ENCODE measurements at regions not wholly inside any gene's neighbourhood (a gene's known extent, or its start where the extent isn't known, plus 50 kb on each side); places are given as distances from the start of the nearest gene placed in this dataset.

DNA sequence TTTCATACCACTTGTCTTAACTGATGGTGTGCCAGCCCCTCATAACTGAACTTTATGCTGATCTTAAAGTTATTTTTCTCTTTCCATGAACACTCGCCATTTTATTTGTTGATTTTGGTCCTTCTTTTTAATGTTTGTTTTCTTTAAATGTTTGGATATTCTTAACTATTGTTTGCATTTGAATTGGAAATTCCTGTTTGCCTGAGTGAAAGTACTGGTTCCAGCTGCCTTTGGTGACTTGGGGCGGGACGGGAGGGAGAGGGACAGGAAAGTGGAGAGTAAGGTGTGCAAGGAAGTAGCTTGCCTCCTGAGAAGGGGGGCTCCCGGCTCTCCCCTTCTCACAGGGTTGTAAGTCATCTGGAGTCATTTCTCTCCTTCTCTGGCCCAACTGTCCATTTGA lies 287.1 kb upstream of the PPP2R3A start:
- no peak for ATAC-seq (ENCODE audit: low FRiP score)
- DNase-seq (ENCODE audit: low spot score) = no peak
- no peak for TF ChIP-seq CTCF (IDR thresholded peaks at IDR 0.05)

DNA sequence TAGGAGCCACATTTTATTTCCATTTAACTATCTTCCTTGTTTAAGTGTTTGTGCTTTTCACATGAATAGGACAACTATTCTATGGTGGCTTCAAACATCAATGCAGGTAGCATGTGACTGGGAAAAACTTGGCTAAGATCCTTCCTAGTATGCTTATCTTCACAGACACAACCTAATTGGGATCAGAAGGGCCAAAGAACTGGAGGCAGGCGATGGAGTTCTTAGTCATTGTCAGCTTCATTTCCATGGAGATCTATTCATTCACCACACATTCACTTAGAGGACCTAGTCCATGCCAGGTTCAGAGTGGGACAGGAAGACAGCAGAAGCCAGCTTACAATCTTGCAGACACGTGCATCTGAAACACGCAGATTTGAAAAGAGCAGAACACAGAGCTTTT lies 277.5 kb upstream of the PPP2R3A start:
- DNase-seq (ENCODE audit: low spot score) = no peak
- no peak for ATAC-seq (ENCODE audit: low FRiP score)
- no peak for TF ChIP-seq CTCF (IDR thresholded peaks at IDR 0.05)

- ATAC-seq (ENCODE audit: low FRiP score) (no peak), DNase-seq (ENCODE audit: low spot score) (no peak)
- no peak for TF ChIP-seq CTCF (IDR thresholded peaks at IDR 0.05)
Observed at GRCh38 chr3:135690664-135691063, 274.9 kb upstream of the PPP2R3A start.

DNA sequence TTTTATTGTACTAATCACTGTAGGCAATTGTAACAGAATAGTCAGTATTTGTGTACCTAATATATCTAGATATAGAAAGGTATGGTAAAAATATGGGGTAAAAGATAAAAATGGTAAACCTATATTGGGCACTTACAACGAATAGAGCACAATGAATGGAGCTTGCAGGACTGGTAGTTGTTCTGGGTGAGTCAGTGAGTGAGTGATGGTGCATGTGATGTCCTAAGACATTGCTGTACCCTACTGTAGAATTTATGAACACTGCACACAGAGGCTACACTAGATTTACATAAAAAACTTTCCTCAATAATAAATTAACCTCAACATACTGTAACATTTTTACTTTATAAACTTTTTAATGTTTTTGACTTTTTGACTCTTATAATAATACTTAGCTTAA lies 274.3 kb upstream of the PPP2R3A start:
- no peak for ATAC-seq (ENCODE audit: low FRiP score)
- DNase-seq (ENCODE audit: low spot score) = no peak
- no peak for TF ChIP-seq CTCF (IDR thresholded peaks at IDR 0.05)

GRCh38 chr3:135694142-135694541 lies 271.4 kb upstream of the PPP2R3A start:
- no peak for ATAC-seq (ENCODE audit: low FRiP score)
- TF ChIP-seq CTCF (IDR thresholded peaks at IDR 0.05) = no peak

DNA sequence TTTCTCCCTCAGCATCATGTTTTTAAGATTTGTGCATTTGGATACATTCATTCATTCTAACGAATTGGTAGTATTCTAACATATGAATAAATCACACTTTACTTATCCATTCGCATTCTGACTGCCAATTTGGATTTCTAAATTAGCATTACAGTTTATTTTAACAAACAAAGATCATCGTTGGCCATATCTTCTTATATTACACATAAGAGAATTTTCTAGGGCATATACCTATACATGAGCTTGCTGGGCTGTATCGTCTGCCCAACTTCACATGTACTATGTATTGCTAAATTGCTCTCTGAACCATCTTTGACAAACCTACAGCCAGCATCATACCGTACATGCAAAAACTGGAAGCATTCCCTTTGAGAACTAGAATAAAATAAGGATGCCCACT lies 265.8 kb upstream of the PPP2R3A start:
- DNase-seq (ENCODE audit: low spot score) (no peak), ATAC-seq (ENCODE audit: low FRiP score) (no peak)
- no peak for TF ChIP-seq CTCF (IDR thresholded peaks at IDR 0.05)

More at GRCh38 chr3:135694142-135694541, 271.4 kb upstream of the PPP2R3A start:
- DNase-seq (ENCODE audit: low spot score) = no peak

DNA sequence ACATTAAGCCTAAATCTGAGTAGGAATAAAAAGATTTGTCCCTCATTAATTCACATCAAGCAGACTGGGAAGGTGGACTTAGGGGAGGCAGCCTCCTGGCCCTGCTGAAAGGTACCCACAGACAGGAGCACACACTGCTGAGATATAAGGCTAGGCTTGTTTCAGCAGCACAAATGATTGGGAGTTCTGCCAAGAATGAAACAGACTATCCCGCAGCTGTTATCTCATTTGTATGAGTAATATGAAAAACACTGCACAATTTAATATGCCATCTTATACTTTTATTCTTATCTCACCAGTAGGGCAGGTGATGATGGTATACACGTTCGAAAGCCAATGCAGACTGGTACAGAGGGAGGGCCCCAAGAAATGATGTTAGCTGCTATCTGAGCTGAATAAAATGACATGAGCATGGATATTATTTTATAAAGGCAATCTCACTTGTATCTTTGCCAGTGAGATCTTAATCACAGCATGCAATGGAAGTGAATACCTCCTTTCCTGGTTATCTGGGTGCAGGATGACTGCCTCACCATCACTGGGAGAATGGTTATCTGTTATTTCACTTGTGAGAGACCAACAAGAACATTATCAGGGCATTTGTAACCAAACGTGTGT lies 258.7 kb upstream of the PPP2R3A start:
- TF ChIP-seq CTCF (IDR thresholded peaks at IDR 0.05) = no peak
- no peak for ATAC-seq (ENCODE audit: low FRiP score)

More for the DNA sequence above, 258.7 kb upstream of the PPP2R3A start:
- no peak for DNase-seq (ENCODE audit: low spot score)

All from omental fat pad (tissue), 3 donors.